HCT116 (cell line): ENCODE measurements at regions not wholly inside any gene's neighbourhood (a gene's known extent, or its start where the extent isn't known, plus 50 kb on each side); places are given as distances from the start of the nearest gene placed in this dataset.

Experiments used
- CEBPB ChIP-seq: IDR thresholded peaks from 2 replicates; pipeline ENCODE4 v1.6.1; 2012; ENCODE audit warnings: low read depth
- CTCF ChIP-seq, 3 experiments: fragments of 200-600 bp in 1 of 3; sonication (generic) in 1 of 3; IDR thresholded peaks in 2 of 3; conservative IDR thresholded peaks in 1 of 3; 2 replicates each; pipeline ENCODE4 v1.5.1; 2012 to 2017; ENCODE audit warnings: low read depth in 2 of 3, low read length in 2 of 3, antibody characterized with exemption in 1 of 3, borderline replicate concordance in 1 of 3, control low read depth in 1 of 3, mild to moderate bottlenecking in 1 of 3, mixed read lengths in 1 of 3, mixed run types in 1 of 3, moderate library complexity in 1 of 3; ENCODE audit not compliant: insufficient read depth in 1 of 3
- EGR1 ChIP-seq: IDR thresholded peaks from 2 replicates; pipeline ENCODE4 v1.6.1; 2012; ENCODE audit warnings: low read depth
- EZH2 ChIP-seq: fragments of 200-600 bp; sonication (generic); IDR thresholded peaks from 2 replicates; pipeline ENCODE4 v1.6.1; 2017; ENCODE audit warnings: antibody characterized with exemption, mixed run types
- JUND ChIP-seq: IDR thresholded peaks from 2 replicates; pipeline ENCODE4 v1.6.1; 2012
- POLR2AphosphoS5 ChIP-seq: IDR thresholded peaks from 2 replicates; pipeline ENCODE4 v1.6.1; 2011; ENCODE audit warnings: mild to moderate bottlenecking, low read depth, low read length, moderate library complexity
- SP1 ChIP-seq: IDR thresholded peaks from 2 replicates; pipeline ENCODE4 v1.6.1; 2012; ENCODE audit warnings: low read depth
- TF ChIP-seq, protein P1 (sequence below): IDR thresholded peaks from 2 replicates; pipeline ENCODE4 v1.6.1; 2012; ENCODE audit warnings: low read depth

GRCh38 chr10:28049286-28049685 lies 50.4 kb upstream of the ODAD2 start:
- TF ChIP-seq CTCF (IDR thresholded peaks at IDR 0.05 in 2 of 3, conservative IDR thresholded peaks at IDR 0.05 in 1 of 3; ENCODE audit: borderline replicate concordance in 1 of 3, insufficient read depth in 1 of 3, low read depth in 2 of 3, low read length in 2 of 3) (no peak), EGR1 (no peak), CEBPB (no peak), POLR2AphosphoS5 (no peak), JUND (no peak), SP1 (no peak), EZH2 (no peak)
- TF ChIP-seq, protein P1, sequence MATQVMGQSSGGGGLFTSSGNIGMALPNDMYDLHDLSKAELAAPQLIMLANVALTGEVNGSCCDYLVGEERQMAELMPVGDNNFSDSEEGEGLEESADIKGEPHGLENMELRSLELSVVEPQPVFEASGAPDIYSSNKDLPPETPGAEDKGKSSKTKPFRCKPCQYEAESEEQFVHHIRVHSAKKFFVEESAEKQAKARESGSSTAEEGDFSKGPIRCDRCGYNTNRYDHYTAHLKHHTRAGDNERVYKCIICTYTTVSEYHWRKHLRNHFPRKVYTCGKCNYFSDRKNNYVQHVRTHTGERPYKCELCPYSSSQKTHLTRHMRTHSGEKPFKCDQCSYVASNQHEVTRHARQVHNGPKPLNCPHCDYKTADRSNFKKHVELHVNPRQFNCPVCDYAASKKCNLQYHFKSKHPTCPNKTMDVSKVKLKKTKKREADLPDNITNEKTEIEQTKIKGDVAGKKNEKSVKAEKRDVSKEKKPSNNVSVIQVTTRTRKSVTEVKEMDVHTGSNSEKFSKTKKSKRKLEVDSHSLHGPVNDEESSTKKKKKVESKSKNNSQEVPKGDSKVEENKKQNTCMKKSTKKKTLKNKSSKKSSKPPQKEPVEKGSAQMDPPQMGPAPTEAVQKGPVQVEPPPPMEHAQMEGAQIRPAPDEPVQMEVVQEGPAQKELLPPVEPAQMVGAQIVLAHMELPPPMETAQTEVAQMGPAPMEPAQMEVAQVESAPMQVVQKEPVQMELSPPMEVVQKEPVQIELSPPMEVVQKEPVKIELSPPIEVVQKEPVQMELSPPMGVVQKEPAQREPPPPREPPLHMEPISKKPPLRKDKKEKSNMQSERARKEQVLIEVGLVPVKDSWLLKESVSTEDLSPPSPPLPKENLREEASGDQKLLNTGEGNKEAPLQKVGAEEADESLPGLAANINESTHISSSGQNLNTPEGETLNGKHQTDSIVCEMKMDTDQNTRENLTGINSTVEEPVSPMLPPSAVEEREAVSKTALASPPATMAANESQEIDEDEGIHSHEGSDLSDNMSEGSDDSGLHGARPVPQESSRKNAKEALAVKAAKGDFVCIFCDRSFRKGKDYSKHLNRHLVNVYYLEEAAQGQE: no peak
